ENCODE measurements at regions not wholly inside any gene's neighbourhood (a gene's known extent, or its start where the extent isn't known, plus 50 kb on each side); places are given as distances from the start of the nearest gene placed in this dataset.

DNA sequence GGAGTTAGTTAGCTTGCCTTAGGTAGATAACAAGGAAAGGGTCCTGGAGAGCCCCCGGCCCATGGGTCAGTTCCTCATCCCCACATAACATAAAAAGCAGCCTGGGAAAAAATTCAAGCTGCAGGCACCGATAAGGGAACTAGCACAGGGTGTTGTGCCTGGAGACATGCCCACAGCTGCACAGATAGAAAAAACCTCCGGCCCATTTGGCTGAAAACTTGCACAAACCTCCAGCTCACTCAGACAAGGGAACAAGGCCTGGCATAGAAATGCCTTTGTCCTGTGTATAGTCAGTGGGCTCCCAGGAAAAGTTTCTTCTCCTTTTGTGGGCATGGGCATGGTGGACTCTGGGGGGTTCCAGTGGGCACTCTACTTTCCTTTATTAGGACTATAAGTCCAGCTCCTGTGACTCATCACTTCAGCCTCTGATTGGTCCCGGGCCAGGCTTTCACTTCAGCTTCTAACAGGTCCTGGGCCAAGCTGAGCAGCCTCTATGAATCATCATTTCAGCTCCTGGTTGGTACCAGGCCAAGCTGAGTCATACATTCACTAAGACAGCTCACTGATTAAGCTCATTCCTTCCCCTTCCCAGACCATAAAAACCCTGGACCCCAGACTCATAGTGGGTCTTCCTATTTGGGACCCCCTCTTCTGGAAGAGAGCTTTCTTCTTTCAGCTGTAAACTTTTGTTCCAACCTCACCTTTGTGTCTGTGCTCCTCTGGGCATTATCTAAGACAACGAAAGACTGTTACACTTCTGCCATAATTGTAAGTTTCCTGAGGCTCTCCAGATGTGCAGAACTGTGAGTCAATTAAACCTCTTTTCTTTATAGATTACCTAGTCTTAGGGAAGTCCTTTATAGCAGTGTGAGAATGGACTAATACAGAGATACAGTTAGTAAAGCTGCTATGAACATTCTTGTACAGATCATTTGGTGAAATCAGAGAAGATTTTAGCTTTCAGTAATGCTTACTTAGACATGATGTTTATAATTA lies 348.0 kb upstream of the DPPA4 start:
- TF ChIP-seq, protein P1, sequence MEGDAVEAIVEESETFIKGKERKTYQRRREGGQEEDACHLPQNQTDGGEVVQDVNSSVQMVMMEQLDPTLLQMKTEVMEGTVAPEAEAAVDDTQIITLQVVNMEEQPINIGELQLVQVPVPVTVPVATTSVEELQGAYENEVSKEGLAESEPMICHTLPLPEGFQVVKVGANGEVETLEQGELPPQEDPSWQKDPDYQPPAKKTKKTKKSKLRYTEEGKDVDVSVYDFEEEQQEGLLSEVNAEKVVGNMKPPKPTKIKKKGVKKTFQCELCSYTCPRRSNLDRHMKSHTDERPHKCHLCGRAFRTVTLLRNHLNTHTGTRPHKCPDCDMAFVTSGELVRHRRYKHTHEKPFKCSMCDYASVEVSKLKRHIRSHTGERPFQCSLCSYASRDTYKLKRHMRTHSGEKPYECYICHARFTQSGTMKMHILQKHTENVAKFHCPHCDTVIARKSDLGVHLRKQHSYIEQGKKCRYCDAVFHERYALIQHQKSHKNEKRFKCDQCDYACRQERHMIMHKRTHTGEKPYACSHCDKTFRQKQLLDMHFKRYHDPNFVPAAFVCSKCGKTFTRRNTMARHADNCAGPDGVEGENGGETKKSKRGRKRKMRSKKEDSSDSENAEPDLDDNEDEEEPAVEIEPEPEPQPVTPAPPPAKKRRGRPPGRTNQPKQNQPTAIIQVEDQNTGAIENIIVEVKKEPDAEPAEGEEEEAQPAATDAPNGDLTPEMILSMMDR (conservative IDR thresholded peaks at IDR 0.05; ENCODE audit: low read depth, low read length), result no peak
- Histone ChIP-seq H2AFZ (ENCODE audit: low read depth) (no peak overlapping the region), H4K20me1 (ENCODE audit: insufficient read depth) (no peaks in the 10 kb centered on the region), H3K4me3 (IDR thresholded peaks at IDR 0.05; ENCODE audit: insufficient read depth, low read depth, low read length) (no peak overlapping the region), H3K36me3 (ENCODE audit: insufficient read depth) (no peaks in the 10 kb centered on the region), H3K79me2 (ENCODE audit: insufficient read depth, low read depth) (no peaks in the 10 kb centered on the region), H3K27me3 (ENCODE audit: insufficient read depth, low read depth) (no peaks in the 10 kb centered on the region), H3K27ac (no peak overlapping the region), H3K4me2 (no peak overlapping the region), H3K4me1 (ENCODE audit: low read depth, poor library complexity, severe bottlenecking) (no peaks in the 10 kb centered on the region), H3K9ac (no peak overlapping the region)

DNA sequence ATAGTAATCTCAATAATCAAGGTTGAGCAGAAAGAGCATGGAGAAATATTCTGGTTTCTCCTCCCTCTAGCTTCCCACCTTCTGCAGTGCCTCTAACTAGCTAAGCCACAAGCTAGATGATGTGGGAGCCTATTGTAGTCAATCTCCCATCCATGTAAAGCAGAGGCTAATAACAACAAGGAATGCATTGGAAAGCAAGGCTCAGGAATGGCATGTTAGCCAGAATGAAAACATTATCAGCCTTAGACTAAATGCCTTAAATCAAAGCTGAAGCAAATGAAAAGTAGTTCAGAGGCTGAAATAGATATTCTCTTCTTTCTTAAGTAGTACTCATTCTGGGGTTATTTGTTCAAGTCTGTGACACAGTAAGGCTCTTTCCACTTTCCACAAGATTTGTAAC lies 350.3 kb upstream of the DPPA4 start:
- no peaks in the 10 kb centered on the region for H3K79me2 ChIP-seq (ENCODE audit: insufficient read depth, low read depth)
- H3K9ac ChIP-seq, result no peak overlapping the region
- H3K4me2 ChIP-seq, result no peak overlapping the region
- no peaks in the 10 kb centered on the region for H3K4me1 ChIP-seq (ENCODE audit: low read depth, poor library complexity, severe bottlenecking)
- H2AFZ ChIP-seq (ENCODE audit: low read depth), result no peak overlapping the region
- H3K27me3 ChIP-seq (ENCODE audit: insufficient read depth, low read depth), result no peaks in the 10 kb centered on the region
- H4K20me1 ChIP-seq (ENCODE audit: insufficient read depth), result no peaks in the 10 kb centered on the region
- no peaks in the 10 kb centered on the region for H3K36me3 ChIP-seq (ENCODE audit: insufficient read depth)
- H3K27ac ChIP-seq, result no peak overlapping the region
- H3K4me3 ChIP-seq (IDR thresholded peaks at IDR 0.05; ENCODE audit: insufficient read depth, low read depth, low read length), result no peak overlapping the region
- TF ChIP-seq, protein P1 (conservative IDR thresholded peaks at IDR 0.05; ENCODE audit: low read depth, low read length), result no peak

DNA sequence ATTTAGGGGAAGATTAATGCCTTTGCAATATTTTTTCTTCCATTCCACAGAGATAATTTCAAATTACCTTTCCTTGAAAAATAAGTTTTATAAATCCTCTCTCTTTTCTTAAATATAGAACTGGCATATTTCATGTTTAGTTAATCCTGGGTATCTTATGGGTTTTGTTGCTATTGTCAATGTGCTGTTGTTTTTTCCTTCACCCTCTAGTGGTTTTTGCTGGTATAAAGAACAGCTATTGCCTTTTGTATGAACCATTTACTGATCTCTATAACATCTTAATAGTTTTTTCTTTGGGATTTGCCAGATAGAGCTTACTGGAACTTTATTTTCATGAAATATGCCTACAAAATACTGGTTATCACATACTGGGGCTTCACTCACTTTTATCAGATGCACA lies 359.6 kb upstream of the DPPA4 start:
- Histone ChIP-seq H3K4me1 (ENCODE audit: low read depth, poor library complexity, severe bottlenecking) (peaks cover 11% of the 10 kb centered on the region), H3K4me2 (no peak overlapping the region), H3K79me2 (ENCODE audit: insufficient read depth, low read depth) (no peaks in the 10 kb centered on the region), H3K4me3 (IDR thresholded peaks at IDR 0.05; ENCODE audit: insufficient read depth, low read depth, low read length) (no peak overlapping the region), H3K36me3 (ENCODE audit: insufficient read depth) (no peaks in the 10 kb centered on the region), H4K20me1 (ENCODE audit: insufficient read depth) (no peaks in the 10 kb centered on the region), H3K27me3 (ENCODE audit: insufficient read depth, low read depth) (no peaks in the 10 kb centered on the region), H3K27ac (no peak overlapping the region), H2AFZ (ENCODE audit: low read depth) (no peak overlapping the region), H3K9ac (no peak overlapping the region)
- TF ChIP-seq, protein P1 (conservative IDR thresholded peaks at IDR 0.05; ENCODE audit: low read depth, low read length), result no peak

DNA sequence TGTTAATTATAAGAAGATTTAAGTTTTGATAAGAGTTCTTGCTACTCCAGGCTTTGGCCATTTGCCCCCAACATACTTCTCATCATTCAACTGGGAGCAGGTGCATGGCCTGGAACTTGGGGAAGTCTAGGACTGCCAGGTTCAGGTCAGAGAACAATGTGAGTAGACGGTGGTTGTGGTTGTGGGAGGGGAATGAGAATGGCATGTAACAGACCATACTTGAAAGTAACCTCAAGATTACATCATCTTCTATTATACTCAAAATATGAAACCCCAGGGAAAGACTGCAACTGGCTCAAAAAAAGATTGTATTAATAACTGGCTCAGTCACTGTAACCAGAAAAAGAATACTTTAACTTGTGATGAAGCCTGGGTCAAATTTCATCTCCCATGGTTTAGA lies 364.9 kb upstream of the DPPA4 start:
- peak overlapping the region; percentile 70 for H3K4me2 ChIP-seq

More for the DNA sequence above, 364.9 kb upstream of the DPPA4 start:
- Histone ChIP-seq H3K36me3 (ENCODE audit: insufficient read depth) (no peaks in the 10 kb centered on the region), H3K4me3 (IDR thresholded peaks at IDR 0.05; ENCODE audit: insufficient read depth, low read depth, low read length) (no peak overlapping the region), H2AFZ (ENCODE audit: low read depth) (no peak overlapping the region), H3K4me1 (ENCODE audit: low read depth, poor library complexity, severe bottlenecking) (peaks cover 26% of the 10 kb centered on the region), H4K20me1 (ENCODE audit: insufficient read depth) (no peaks in the 10 kb centered on the region), H3K79me2 (ENCODE audit: insufficient read depth, low read depth) (no peaks in the 10 kb centered on the region), H3K27ac (peak overlapping the region; percentile 30; the same call in 1 of the 2 replicates), H3K27me3 (ENCODE audit: insufficient read depth, low read depth) (no peaks in the 10 kb centered on the region), H3K9ac (no peak overlapping the region)
- TF ChIP-seq, protein P1 (conservative IDR thresholded peaks at IDR 0.05; ENCODE audit: low read depth, low read length), result no peak
